MCF 10A (cell line): ENCODE measurements at regions not wholly inside any gene's neighbourhood (a gene's known extent, or its start where the extent isn't known, plus 50 kb on each side); places are given as distances from the start of the nearest gene placed in this dataset.
A peak's percentile ranks its signal among the peaks of the same experiment; 100 is the strongest.

Experiments used
- BruUV-seq: library from RNA; stranded (reverse); fragments of 400-500 nt; replicated peaks from 2 replicates; lab custom pipeline; 2021; lab: Mats Ljungman, UMichigan
- CTCF ChIA-PET: fragments of 300-600 bp; sonication (Branson Sonifier 250); formaldehyde crosslinking; extraction: SDS; loops from one replicate; lab custom pipeline; 2021; ENCODE audit warnings: antibody characterized with exemption, inconsistent platforms; lab: Yijun Ruan, JAX
- POLR2A ChIA-PET: fragments of 300-600, 350-650 bp; sonication (Branson Sonifier 250); formaldehyde crosslinking; extraction: SDS; loops from one replicate; lab custom pipeline; 2020; ENCODE audit warnings: antibody characterized with exemption, inconsistent platforms; lab: Yijun Ruan, JAX
- DNase-seq: peaks from one replicate; pipeline ENCODE4 v3.0.0-alpha.2; 2018; ENCODE audit not compliant: unreplicated experiment
- H3K27ac Mint-ChIP-seq: one replicate; pipeline ENCODE4 v1.8.0; 2022; ENCODE audit warnings: mild to moderate bottlenecking, low read depth, mixed read lengths; ENCODE audit not compliant: unreplicated experiment
- H3K27me3 Mint-ChIP-seq: one replicate; pipeline ENCODE4 v1.8.0; 2022; ENCODE audit warnings: mixed read lengths; ENCODE audit not compliant: insufficient read depth, unreplicated experiment
- H3K36me3 Mint-ChIP-seq: one replicate; pipeline ENCODE4 v1.8.0; 2022; ENCODE audit warnings: mild to moderate bottlenecking, moderate library complexity, mixed read lengths; ENCODE audit not compliant: insufficient read depth, unreplicated experiment
- H3K4me1 Mint-ChIP-seq: one replicate; pipeline ENCODE4 v1.8.0; 2022; ENCODE audit warnings: mixed read lengths; ENCODE audit not compliant: insufficient read depth, unreplicated experiment
- H3K4me3 Mint-ChIP-seq: one replicate; pipeline ENCODE4 v1.8.0; 2022; ENCODE audit warnings: mild to moderate bottlenecking, moderate library complexity, mixed read lengths; ENCODE audit not compliant: unreplicated experiment
- H3K9me3 Mint-ChIP-seq: one replicate; pipeline ENCODE4 v1.8.0; 2022; ENCODE audit warnings: mixed read lengths; ENCODE audit not compliant: unreplicated experiment
- intact Hi-C: fragments of 100-400 bp; cut with micrococcal nuclease; formaldehyde crosslinking; loops from 2 replicates; pipeline ENCODE4 v1.14.1; 2022
- TF ChIP-seq, protein P1 (sequence below): fragments of 200-600 bp; IDR thresholded peaks from one replicate; pipeline ENCODE4 v1.8.0; 2022; ENCODE audit warnings: antibody characterized with exemption, mild to moderate bottlenecking; ENCODE audit not compliant: unreplicated experiment

DNA sequence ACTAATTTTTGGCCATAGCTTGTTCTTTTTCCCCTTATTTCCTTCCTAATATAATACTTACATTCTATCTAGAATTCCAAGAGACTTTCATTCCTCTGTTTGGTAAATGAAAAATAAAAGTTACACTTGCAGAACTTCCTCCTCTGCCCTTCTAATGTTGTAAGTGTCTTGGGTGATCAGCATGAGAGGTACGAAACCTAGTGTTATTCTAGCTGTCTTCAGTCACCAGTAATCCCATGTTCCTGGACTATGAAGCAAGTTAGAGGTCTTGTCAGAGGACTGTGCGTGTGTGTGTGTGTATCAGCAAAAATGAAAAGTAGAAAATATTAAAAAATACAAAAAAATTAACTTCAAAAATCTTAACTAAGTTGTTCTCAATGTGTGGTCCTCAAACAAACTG, 307.0 kb downstream of the SPRY2 start:
- peaks cover 18% of the 10 kb centered on the region for H3K4me1 Mint-ChIP-seq
- no TSS peak for BruUV-seq
- H3K9me3 Mint-ChIP-seq = no peaks in the 10 kb centered on the region
- intact Hi-C loops = loop anchor here (5.0 kb wide), 1 partner anchor 257 kb away; no protein-coding TSS in a partner anchor
- TF ChIP-seq, protein P1, sequence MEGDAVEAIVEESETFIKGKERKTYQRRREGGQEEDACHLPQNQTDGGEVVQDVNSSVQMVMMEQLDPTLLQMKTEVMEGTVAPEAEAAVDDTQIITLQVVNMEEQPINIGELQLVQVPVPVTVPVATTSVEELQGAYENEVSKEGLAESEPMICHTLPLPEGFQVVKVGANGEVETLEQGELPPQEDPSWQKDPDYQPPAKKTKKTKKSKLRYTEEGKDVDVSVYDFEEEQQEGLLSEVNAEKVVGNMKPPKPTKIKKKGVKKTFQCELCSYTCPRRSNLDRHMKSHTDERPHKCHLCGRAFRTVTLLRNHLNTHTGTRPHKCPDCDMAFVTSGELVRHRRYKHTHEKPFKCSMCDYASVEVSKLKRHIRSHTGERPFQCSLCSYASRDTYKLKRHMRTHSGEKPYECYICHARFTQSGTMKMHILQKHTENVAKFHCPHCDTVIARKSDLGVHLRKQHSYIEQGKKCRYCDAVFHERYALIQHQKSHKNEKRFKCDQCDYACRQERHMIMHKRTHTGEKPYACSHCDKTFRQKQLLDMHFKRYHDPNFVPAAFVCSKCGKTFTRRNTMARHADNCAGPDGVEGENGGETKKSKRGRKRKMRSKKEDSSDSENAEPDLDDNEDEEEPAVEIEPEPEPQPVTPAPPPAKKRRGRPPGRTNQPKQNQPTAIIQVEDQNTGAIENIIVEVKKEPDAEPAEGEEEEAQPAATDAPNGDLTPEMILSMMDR = no peak
- ChIA-PET CTCF (interaction anchor here (0.6 kb wide), 1 partner anchor 186 kb away, joined by 4 read pairs; no protein-coding TSS in a partner anchor), POLR2A (interaction anchor here (0.9 kb wide), 1 partner anchor 307 kb away, joined by 3 read pairs; the partner anchor contains the start of gene SPRY2)
- no peaks in the 10 kb centered on the region for H3K36me3 Mint-ChIP-seq
- no peak overlapping the region for H3K27ac Mint-ChIP-seq
- H3K4me3 Mint-ChIP-seq = no peak overlapping the region
- H3K27me3 Mint-ChIP-seq = no peaks in the 10 kb centered on the region
- DNase-seq = no peak

DNA sequence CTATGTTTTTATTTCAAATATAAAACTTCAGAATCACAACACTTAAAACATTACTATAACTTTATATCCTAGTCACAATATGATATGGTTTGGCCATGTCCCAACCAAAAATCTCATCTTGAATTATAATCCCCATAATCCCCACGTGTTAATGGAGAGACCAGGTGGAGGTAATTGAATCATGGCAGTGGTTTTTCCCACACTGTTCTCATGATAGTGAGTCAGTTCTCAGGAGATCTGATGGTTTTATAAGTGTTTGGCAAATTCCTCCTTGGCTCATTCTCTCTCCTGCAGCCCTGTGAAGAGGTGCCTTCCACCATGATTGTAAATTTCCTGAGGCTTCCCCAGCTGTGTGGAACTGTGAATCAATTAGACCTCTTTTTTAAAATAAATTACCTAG, 307.6 kb downstream of the SPRY2 start:
- TF ChIP-seq, protein P1 = no peak
- intact Hi-C loops = loop anchor here (5.0 kb wide), 1 partner anchor 256 kb away; no protein-coding TSS in a partner anchor
- Mint-ChIP-seq H3K4me3 (no peak overlapping the region), H3K4me1 (peaks cover 18% of the 10 kb centered on the region), H3K36me3 (no peaks in the 10 kb centered on the region), H3K27me3 (no peaks in the 10 kb centered on the region), H3K9me3 (no peaks in the 10 kb centered on the region), H3K27ac (no peak overlapping the region)
- BruUV-seq = no TSS peak
- no peak for DNase-seq
- ChIA-PET CTCF (interaction anchor here (0.6 kb wide), 1 partner anchor 187 kb away, joined by 4 read pairs; no protein-coding TSS in a partner anchor), POLR2A (interaction anchor here (0.9 kb wide), 1 partner anchor 308 kb away, joined by 3 read pairs; the partner anchor contains the start of gene SPRY2)

DNA sequence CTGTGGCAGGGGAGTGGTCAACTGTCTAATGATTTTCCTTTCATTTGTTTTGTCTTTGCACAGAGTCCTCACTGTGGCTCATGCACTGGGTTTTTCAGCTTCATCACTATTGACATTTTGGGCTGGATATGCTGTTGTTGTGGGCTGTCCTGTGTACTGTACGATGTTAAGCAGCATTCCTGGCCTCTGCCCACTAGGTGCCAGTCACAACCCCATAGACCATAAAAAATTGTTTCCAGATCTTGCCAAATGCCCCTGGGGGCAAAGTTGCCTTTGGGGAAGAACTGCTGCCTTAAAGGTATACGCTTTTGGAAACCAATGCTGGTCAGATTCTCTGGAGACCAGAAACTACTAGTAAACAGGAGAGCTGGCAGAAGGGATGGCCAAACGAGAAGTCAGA, 310.4 kb downstream of the SPRY2 start:
- CTCF ChIA-PET = interaction anchor here (0.5 to 0.9 kb wide), 7 partner anchors 8 to 985 kb away, joined by 3 to 7 read pairs (median 4); no protein-coding TSS in a partner anchor
- POLR2A ChIA-PET = interaction anchor here (0.8 kb wide), 1 partner anchor 309 kb away, joined by 3 read pairs; no protein-coding TSS in a partner anchor
- Mint-ChIP-seq H3K4me1 (peaks cover 5% of the 10 kb centered on the region), H3K27me3 (no peaks in the 10 kb centered on the region), H3K36me3 (no peaks in the 10 kb centered on the region), H3K4me3 (no peak overlapping the region), H3K9me3 (no peaks in the 10 kb centered on the region), H3K27ac (no peak overlapping the region)
- DNase-seq = peak; percentile 84
- no TSS peak for BruUV-seq
- TF ChIP-seq, protein P1 = peak; percentile 63
- intact Hi-C loops = loop anchor here (1.0 to 5.0 kb wide), 3 partner anchors 253 to 987 kb away; no protein-coding TSS in a partner anchor

DNA sequence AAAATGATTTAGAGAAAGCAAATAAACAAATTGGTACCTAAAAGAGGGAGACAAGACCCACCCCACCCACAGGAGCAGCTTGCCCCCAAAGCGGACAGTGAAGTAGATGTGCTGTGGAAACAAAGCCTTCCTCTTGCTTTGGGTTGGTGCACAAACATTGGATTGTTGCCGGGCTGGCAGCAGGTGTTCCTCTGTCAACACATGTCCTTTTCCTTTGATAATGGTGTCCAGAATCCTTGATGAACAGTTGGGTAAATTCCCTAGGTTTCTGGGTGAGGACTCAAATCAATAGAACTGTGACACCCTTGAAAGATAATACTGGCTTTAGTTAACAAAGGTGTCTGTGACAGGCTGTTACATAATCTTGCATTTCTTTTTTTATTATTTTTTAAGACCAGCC, 311.8 kb downstream of the SPRY2 start:
- Mint-ChIP-seq H3K4me1 (peaks cover 5% of the 10 kb centered on the region), H3K27ac (no peak overlapping the region), H3K4me3 (no peak overlapping the region), H3K36me3 (no peaks in the 10 kb centered on the region), H3K27me3 (no peaks in the 10 kb centered on the region), H3K9me3 (no peaks in the 10 kb centered on the region)
- intact Hi-C loops = no loop called here
- DNase-seq = no peak
- BruUV-seq = no TSS peak
- ChIA-PET POLR2A (interaction anchor here (1.1 kb wide), 1 partner anchor 88 kb away, joined by 3 read pairs; no protein-coding TSS in a partner anchor), CTCF (interaction anchor here (1.2 kb wide), 1 partner anchor 398 kb away, joined by 4 read pairs; no protein-coding TSS in a partner anchor)
- TF ChIP-seq, protein P1 = no peak
